ENCODE measurements at regions not wholly inside any gene's neighbourhood (a gene's known extent, or its start where the extent isn't known, plus 50 kb on each side); places are given as distances from the start of the nearest gene placed in this dataset.

DNA sequence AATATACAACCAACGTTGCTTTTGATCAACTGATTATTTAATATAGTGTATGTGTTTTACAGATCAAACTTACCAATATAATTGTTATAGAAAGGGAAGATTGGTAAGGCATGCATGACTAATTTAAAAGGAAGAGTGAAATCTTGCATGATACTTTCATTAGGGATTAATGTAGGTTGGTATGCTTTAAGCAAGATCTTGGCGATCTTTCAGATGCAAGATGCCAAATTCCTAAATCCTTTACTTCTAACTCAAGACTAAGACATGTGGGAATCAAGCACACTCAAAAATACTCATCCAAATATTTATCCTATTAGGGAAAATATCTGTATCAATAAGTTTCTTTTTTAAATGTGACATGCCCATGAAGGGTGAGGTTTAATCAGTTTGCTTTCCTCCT is 321.4 kb upstream of the MEOX2 start:
- Mint-ChIP-seq H3K27me3 (ENCODE audit: low read depth) (no peaks in the 10 kb centered on the region), H3K4me3 (ENCODE audit: unreplicated experiment) (no peak overlapping the region), H3K4me1 (ENCODE audit: low read depth) (no peaks in the 10 kb centered on the region), H3K27ac (ENCODE audit: unreplicated experiment) (no peak overlapping the region), H3K9me3 (ENCODE audit: low read depth) (peaks cover 4% of the 10 kb centered on the region), H3K36me3 (ENCODE audit: low read depth) (no peaks in the 10 kb centered on the region)
- DNase-seq (ENCODE audit: low spot score) = no peak
- TF ChIP-seq, protein P1, sequence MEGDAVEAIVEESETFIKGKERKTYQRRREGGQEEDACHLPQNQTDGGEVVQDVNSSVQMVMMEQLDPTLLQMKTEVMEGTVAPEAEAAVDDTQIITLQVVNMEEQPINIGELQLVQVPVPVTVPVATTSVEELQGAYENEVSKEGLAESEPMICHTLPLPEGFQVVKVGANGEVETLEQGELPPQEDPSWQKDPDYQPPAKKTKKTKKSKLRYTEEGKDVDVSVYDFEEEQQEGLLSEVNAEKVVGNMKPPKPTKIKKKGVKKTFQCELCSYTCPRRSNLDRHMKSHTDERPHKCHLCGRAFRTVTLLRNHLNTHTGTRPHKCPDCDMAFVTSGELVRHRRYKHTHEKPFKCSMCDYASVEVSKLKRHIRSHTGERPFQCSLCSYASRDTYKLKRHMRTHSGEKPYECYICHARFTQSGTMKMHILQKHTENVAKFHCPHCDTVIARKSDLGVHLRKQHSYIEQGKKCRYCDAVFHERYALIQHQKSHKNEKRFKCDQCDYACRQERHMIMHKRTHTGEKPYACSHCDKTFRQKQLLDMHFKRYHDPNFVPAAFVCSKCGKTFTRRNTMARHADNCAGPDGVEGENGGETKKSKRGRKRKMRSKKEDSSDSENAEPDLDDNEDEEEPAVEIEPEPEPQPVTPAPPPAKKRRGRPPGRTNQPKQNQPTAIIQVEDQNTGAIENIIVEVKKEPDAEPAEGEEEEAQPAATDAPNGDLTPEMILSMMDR (IDR thresholded peaks at IDR 0.05) = no peak

DNA sequence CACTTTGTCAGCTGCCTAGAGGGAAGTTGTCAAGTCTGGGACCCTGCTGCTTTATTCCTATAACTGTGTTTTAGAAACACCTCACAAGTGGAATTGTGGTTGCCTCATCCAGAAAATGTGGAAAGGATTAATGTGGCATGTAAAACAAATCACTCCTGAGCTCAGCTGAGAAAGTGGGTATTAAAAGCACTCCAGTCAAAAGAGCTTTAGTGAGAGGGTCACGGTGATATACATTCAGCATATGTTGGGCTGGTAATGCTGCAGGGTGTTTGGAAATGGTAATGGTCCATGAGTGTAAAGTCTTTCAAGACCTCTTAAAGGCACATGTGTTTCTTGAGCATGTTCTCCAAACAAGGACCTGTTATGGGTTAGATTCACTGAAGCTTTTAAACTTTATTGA is 318.2 kb upstream of the MEOX2 start:
- TF ChIP-seq, protein P1 (IDR thresholded peaks at IDR 0.05) = no peak
- Mint-ChIP-seq H3K9me3 (ENCODE audit: low read depth) (no peaks in the 10 kb centered on the region), H3K4me3 (ENCODE audit: unreplicated experiment) (no peak overlapping the region), H3K36me3 (ENCODE audit: low read depth) (no peaks in the 10 kb centered on the region), H3K27me3 (ENCODE audit: low read depth) (no peaks in the 10 kb centered on the region), H3K4me1 (ENCODE audit: low read depth) (no peaks in the 10 kb centered on the region), H3K27ac (ENCODE audit: unreplicated experiment) (no peak overlapping the region)
- DNase-seq (ENCODE audit: low spot score) = no peak

DNA sequence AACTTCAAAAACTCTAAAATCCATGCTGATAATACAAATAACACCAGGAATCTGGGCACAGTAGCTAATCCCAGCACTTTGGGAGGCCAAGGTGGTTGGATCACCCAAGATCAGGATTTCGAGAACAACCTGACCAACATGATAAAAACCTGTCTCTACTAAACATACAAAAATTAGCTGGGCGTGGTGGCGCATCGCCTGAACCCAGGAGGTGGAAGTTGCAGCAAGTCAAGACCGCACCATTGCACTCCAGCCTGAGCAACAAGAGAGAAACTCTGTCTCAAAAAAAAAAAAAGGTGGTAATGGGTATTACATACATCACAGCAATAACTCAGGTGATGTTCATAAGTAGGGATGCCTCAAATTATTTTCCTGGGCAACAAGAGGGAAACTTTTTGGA is 315.0 kb upstream of the MEOX2 start:
- Mint-ChIP-seq H3K36me3 (ENCODE audit: low read depth) (no peaks in the 10 kb centered on the region), H3K27me3 (ENCODE audit: low read depth) (no peaks in the 10 kb centered on the region), H3K27ac (ENCODE audit: unreplicated experiment) (no peak overlapping the region), H3K4me3 (ENCODE audit: unreplicated experiment) (no peak overlapping the region), H3K4me1 (ENCODE audit: low read depth) (no peaks in the 10 kb centered on the region), H3K9me3 (ENCODE audit: low read depth) (no peaks in the 10 kb centered on the region)
- no peak for DNase-seq (ENCODE audit: low spot score)
- TF ChIP-seq, protein P1 (IDR thresholded peaks at IDR 0.05) = no peak

DNA sequence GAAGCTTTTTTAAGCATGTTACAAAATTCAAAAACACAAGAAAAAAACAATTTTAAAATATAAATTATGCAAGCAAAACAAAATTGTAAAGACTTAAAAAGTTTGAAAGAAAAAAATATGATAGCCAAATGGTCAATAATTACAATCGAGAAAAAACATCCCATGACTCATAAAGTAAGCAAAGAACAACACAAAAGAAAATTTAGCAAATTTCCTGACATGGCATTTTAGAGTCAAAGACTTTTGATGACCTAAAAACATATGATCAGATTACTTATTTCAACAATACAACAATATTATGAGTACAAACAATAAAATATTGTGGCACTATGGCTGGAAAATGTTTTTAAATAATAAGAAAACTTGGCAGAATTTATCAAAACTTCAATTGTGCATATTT is 312.1 kb upstream of the MEOX2 start:
- no peak overlapping the region for H3K4me3 Mint-ChIP-seq (ENCODE audit: unreplicated experiment)
- no peak for DNase-seq (ENCODE audit: low spot score)
- H3K4me1 Mint-ChIP-seq (ENCODE audit: low read depth) = no peaks in the 10 kb centered on the region
- no peak overlapping the region for H3K27ac Mint-ChIP-seq (ENCODE audit: unreplicated experiment)
- H3K9me3 Mint-ChIP-seq (ENCODE audit: low read depth) = no peaks in the 10 kb centered on the region
- no peaks in the 10 kb centered on the region for H3K36me3 Mint-ChIP-seq (ENCODE audit: low read depth)
- no peaks in the 10 kb centered on the region for H3K27me3 Mint-ChIP-seq (ENCODE audit: low read depth)
- TF ChIP-seq, protein P1 (IDR thresholded peaks at IDR 0.05) = no peak

DNA sequence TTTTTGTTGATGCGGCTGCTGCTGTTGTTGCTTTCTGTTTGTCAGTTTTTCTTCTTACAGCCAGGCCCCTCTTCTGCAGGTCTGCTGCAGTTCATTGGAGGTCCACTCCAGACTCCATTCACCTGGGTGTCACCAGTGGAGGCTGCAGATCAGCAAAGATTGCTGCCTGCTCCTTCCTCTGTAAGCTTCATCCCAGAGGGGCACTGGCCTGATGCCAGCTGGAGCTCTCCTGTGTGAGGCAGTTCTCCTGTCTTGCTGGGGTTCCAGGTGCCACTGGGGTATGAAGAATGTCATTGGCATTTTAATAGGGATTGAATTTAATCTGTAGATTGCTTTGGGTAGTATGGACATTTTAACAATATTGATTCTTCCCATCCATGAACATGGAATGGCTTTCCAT is 308.5 kb upstream of the MEOX2 start:
- TF ChIP-seq, protein P1 (IDR thresholded peaks at IDR 0.05) = no peak
- peak; percentile 47 for DNase-seq (ENCODE audit: low spot score)
- H3K27ac Mint-ChIP-seq (ENCODE audit: unreplicated experiment) = no peak overlapping the region
- H3K27me3 Mint-ChIP-seq (ENCODE audit: low read depth) = no peaks in the 10 kb centered on the region
- H3K9me3 Mint-ChIP-seq (ENCODE audit: low read depth) = no peaks in the 10 kb centered on the region
- H3K4me3 Mint-ChIP-seq (ENCODE audit: unreplicated experiment) = no peak overlapping the region
- H3K36me3 Mint-ChIP-seq (ENCODE audit: low read depth) = no peaks in the 10 kb centered on the region
- H3K4me1 Mint-ChIP-seq (ENCODE audit: low read depth) = no peaks in the 10 kb centered on the region

Measured in chondrocyte (in vitro differentiated cells).